ENCODE measurements at regions not wholly inside any gene's neighbourhood (a gene's known extent, or its start where the extent isn't known, plus 50 kb on each side); places are given as distances from the start of the nearest gene placed in this dataset.
A peak's percentile ranks its signal among the peaks of the same experiment; 100 is the strongest.

DNA sequence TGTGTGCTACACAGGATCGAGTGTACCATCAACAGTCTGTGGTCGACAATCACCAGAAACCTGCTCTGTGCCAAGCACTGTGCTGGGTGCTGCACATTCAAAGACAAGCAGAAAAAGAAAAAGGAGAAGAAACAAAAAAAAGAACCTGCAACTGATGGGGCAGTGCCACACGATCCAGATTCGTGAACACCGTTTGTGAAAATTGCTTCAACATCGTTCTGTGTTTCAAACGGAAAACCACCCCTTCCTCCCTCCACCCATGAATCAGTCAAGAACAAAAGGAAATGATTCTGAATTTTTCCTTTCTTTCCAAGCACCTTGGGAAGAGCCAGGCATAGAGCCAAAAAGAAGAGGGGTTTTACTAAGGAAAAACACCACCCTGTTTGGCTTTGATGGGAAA lies 129.2 kb upstream of the ARID1B start:
- DNase-seq (ENCODE audit: low spot score) = no peak

DNA sequence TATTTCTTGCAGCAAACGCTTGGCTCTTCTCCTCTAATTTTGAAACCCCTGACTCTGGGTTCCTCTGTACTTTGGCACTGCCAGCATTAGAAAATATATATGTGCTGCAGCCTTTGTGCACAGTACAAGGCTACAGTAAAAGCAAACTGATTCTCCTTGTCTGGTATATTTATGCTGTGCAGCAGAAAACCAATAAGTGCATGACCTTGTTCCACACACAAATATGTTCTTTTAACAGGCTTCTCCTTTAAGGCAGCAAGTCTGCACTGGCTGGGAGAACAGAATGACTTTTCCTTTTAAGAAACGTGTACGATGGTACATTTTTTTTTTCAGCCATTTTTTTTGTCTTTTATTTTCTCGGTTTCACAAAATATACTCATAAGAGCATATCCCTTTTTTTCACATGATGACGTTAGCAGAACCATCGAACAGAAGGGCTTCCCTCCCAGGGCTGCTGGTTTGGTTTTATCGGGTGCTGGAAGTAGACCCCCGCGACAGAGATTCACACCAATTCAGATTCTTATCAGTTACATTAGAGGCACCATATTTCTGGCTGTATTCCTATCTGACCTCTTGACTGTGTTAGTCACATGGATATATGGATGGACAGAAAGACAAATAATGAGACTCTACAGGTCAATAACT lies 129.9 kb upstream of the ARID1B start:
- DNase-seq (ENCODE audit: low spot score) = no peak

DNA sequence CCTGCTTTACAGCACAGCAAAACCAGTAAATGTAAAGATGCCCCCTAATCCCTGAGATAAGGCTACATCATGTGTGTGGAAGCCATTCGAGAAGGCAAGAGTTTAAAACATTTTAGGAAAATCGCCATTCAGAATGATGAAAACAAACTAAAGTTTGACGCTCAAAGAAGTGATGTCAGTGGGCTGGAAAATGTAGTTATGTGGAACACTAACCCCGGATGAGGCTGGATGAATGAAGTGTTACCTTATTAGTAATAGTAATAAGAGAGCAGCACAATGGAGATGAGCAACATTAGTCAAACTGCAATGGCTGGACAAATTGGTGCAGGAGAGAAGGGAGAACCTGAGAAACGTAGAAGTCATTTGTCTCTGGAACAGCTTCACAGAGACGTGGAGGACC lies 130.7 kb upstream of the ARID1B start:
- no peak for DNase-seq (ENCODE audit: low spot score)

DNA sequence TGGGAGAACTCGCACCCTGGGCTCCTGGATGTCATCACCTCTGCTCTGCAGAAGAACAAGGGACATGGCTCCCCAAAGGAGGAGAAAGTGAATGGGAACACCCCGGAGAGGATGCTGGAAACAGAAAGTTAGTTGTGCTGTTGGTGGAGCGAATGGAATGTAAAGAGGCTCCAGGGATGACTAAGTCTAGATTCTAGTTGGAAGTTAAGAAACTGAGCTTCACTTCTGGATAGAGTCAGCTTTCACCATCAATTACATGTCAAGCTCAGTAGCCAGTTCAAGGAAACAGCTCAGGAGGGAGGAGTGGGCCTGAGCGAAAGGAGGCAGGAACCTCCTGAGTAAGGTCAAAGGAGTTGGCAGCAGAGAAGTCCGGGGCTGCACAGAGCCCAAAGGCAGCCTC lies 132.1 kb upstream of the ARID1B start:
- DNase-seq (ENCODE audit: low spot score) = no peak

DNA sequence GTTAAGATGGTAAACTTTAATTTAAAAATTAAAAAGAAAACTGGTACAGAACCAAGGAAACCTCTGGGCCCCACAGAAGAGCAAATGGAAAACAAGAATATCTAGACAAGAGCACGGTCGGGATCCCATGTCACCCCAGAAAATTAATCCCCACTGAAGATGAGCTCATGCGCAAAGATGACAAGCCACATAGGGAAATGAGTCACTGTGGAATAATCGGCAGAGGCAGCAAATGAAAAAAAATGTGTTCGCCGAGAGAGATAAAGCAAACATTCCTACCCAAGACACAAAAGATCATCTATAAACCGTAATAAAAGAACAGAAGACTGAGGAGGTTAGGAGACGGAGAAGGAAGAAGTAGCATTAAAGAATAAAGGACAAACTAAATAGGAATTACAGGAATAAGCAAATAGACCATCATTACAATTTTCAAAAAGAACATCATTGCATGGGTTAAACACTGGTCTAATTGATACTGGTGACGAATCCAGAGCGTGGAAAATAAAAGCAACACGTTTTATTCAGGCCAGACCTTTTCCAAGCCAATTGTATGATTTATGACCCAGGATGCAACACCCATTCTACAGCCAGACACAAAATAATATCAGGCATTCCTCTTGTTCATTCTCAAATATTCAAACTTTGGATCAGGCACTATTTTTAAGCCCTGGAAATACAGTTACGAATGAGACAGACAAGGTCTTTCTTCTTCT lies 138.0 kb upstream of the ARID1B start:
- no peak for DNase-seq (ENCODE audit: low spot score)

DNA sequence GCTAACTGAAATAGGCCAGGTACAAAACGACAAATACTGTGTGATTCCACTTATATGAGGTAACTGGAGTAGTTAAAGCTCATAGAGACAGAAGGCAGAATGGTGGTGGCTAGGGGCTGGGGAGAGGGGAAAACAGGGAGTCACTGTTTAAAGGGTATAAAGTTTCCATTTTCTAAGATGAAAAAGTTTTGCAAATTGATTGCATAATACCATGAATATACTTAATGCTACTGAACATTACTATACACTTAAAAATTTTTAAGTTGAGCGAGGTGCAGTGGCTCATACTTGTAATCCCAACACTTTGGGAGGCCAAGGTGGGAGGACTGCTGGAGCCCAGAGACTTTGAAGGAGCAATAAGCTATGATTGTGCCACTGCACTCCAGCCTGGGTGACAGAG lies 138.6 kb upstream of the ARID1B start:
- DNase-seq (ENCODE audit: low spot score) = no peak

DNA sequence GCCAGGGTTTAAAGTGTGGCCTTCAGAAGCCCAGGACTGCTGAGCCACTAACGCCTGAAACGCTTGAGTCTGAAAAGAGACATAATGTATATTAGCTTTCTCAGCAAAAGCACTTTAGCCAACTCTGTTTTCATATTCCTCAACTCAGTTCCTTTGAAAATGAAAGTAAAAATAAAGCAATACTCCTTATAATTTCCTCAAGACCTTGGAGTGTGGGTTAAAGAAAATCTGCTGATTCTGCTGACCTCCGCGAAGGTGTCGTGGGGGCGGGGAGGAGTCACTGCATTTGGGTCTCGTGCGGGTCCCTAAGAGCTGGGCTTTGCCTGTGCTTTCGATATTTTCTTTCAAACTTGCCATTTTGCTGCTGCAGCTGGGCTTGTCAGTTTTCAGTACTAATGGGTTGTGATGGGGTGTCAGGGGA lies 142.2 kb upstream of the ARID1B start:
- DNase-seq (ENCODE audit: low spot score) = no peak

DNA sequence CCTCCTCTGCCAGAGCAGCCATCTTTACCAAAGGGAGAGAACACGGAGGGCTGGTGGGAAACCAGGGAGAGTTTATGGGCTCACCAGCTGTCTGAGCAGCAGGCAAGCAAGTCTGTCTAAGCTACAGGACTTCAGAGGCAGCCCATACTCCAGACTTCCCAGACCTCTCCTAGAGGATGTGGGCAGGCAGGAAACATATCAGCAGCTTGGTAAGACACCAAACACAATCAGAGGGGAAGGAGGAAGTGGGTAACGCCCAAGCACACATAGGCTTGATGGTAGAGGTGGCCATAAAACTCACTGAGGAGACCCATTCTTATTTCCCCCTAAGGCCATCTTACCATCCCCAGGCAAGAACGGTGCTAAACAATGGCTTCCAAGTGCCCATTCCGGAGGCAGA lies 143.1 kb upstream of the ARID1B start:
- no peak for DNase-seq (ENCODE audit: low spot score)

DNA sequence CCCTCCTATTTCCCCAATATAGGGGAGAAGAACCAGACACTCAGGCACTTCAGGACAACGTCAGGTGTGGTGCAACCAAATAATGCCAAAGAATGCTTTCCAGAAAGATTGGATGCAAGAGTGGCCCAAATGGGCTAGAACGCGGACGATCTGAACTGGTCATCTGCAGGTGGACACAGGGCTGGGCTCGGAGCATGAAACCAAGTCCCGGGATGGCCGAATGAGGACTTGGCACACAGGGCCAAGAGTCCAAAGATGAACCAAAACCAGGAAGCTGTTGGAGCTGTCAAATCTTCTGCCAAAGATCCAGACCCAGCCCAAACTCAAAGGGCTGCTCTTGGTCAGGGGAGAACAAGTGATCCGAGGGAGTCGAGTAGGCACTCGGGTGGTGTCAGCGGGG lies 143.9 kb upstream of the ARID1B start:
- no peak for DNase-seq (ENCODE audit: low spot score)

DNA sequence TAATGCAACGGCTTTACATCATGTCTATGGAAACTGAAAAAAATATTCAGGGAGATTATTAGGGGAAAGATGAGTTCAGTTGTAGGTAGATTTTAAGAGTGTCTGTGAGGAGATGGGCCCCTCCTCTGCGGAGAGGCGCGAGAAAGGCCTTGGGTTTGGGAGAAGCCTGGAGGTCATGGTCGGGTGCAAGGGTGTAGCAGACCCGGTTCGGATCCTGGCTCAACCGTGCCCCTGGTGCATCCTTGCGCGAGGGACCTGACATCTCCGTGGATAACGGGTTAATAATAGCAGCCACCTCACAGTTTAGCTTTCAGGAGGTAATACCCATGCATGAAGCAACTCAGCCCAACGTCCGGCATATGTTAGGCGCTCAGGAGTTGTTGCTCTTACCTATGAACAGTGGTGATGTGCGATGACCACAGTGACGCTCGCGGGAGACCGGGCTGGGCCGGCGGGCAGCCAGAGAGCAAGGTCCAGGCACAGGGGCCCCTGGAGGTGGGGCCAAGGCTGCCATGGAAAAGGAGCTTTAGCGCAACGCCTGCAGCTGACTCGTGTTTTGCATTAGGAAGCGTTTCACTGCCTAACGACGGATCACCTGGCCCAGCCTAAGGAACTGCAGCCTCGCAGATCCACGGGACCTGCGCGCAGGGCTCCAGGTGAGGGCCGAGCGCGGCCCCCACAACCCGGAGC lies 146.4 kb upstream of the ARID1B start:
- DNase-seq (ENCODE audit: low spot score) = no peak

DNA sequence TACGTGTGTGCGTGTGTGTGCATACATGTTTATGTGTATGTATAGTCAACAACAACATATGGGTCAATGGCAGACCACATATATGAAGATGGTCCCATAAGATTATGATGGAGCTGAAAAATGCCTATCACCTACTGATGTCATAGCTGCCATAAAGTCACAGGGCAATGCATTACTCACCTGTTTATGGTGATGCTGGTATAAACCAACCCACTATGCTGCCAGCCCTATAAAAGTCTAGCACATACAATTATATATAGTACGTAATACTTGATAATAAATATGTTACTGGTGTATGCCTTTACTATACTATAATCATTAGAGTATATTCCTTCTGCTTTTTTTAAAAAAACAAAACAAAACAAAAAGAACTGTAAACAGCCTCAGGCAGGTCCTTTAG lies 148.4 kb upstream of the ARID1B start:
- DNase-seq (ENCODE audit: low spot score) = no peak

DNA sequence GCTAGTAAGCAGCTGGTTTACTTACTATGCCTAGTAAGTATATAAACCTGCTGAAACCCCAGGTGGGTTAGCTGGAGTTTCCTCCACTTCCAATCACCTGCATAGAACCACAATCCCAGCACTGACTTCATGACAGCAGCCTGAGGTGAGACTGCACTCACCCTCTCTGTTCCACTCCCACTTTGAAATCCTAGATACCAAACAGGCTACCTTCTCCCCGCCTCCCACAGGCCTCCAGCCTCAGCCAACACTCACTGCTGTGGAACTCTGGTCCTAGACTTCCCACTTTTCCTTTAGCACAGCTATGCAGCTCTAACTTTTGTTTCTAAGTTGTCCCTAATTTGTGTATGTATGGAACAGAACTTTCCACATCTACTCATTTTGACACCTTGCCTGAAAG lies 149.7 kb upstream of the ARID1B start:
- DNase-seq (ENCODE audit: low spot score) = no peak

DNA sequence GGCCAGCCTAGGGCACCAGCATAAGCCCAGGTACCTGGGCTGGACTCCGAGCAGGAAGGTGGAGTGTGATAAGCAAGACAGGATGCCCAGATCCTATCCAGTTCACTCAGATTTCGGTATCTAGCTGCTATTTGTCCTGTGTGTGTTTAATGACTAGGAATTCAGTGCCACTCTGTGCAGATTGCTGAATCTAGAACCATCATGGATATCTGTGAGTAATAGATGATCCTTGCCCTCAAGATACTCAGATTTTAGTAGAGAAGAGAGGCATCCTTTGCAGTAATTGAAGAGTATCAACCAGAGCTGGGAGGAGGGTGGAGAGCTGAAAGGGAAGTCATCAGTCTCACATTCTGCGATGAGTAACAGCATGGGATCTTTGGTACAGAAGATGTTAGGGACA lies 155.0 kb upstream of the ARID1B start:
- DNase-seq (ENCODE audit: low spot score) = no peak

DNA sequence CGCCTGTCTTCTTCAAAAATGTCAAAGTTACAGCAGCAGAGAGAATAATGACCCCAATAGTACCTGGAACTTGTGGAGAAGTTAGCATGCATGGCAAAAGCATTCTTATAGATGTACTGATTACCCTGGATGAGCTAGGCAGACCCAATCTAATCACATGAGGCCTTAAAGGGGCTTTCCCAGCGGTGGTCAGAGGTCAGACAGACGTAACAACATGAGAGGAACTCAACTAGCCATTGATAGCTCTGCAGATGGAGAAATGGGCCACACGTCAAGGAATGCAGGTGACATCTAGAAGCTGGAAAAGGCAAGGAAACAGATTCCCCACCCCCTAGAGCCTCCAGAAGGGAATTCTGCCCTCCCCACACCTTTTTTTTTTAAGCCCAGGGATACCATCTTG lies 156.8 kb upstream of the ARID1B start:
- no peak for DNase-seq (ENCODE audit: low spot score)

DNA sequence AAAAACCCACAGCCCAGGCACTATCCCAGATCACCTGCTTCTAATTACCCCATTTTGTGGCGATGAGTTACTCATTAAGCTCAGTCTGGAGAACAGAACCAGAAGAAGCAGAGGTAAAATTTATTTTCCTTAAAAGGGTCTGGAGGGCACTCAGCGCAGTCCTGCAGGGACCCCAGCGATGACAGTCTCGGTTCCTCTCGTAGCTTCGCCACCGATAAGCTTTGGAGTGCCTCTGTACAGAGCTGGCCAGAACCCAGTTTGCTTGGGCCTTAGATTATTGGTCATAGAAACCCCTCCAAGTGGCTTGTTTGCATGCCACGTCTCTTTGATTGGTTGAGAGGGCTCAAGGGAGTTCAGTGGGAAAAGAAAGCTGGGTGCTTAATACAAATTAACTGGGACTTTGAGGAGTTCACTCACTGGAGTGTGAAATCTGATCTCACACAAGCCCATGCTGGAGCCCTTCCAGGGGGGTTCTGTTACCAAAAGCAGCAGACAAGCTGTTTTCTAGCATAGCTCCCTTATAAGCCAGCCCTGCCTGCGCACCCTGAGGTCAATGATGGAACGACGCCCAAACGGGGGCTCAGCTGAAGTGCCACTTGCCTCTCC lies 158.5 kb upstream of the ARID1B start:
- DNase-seq (ENCODE audit: low spot score) = no peak

DNA sequence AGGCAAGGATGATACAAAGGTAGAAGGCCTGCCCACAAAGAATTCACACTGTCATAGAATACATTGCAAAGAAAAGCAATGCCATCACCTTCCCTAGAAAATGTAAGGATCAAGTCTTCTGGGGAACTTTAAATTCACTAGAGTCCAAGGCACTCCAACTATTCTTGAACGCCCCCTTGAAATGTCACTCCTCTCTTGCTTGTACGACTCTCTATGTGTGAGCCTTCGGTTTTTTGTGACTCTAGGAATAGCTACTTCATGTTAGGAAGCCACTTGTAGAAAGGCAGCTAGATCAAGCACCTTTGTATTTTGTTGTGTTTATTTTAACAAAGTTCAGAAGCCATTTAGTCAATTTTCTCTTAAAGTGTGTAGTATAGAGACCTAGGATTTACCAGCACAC lies 159.2 kb upstream of the ARID1B start:
- no peak for DNase-seq (ENCODE audit: low spot score)

DNA sequence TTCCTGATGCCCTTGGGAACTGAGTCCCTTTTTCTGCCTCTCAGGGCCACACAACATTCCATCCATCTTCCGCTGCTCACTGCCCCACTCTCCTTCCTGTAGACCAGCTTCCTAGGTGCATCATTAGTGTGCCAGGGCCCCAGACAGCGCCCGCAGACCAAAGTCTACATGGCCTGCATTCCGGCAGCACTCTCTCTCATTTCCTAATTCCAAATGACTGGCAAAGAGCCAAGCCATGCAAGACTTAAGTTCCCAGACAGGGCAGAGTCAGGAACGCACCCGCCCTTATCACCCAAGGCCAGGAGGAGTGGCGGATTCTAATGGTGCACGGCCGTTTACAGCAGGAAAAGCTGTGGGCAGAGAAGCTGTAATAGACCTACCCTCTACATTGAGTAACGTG lies 159.8 kb upstream of the ARID1B start:
- peak; percentile 6 for DNase-seq (ENCODE audit: low spot score)

DNA sequence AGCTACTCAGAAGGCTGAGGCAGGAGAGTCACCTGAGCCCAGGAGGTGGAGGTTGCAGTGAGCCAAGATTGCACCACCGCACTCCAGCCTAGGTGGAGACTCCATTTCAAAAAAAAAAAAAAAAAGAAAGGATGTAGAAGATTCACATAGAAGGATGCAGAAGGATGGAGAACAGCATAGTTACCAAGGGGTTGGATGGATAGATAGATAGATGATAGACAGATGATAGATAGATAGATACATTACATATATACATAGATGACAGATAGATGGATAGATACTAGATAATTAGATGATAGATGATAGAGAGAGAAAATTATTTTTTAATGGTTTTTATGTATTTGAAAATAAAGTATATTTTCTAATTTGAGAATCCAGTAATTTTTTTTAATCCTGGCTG lies 160.7 kb upstream of the ARID1B start:
- no peak for DNase-seq (ENCODE audit: low spot score)

DNA sequence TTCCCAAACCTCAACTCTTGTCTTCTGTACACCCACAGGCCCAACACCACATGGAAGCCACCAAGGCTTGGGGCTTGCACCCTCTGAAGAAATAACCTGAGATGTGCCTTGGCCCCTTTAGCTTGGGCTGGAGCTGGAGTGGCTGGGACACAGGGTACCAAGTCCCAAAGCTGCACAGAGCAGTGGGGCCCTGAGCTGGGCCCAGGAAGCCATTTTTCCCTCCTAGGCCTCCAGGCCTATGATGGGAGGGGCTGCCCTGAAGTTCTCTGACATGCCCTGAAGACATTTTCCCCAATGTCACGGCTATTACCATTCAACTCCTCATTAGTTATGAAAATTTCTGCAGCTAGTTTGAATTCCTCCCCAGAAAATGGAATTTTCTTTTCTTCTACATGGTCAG lies 163.2 kb upstream of the ARID1B start:
- DNase-seq (ENCODE audit: low spot score) = no peak

DNA sequence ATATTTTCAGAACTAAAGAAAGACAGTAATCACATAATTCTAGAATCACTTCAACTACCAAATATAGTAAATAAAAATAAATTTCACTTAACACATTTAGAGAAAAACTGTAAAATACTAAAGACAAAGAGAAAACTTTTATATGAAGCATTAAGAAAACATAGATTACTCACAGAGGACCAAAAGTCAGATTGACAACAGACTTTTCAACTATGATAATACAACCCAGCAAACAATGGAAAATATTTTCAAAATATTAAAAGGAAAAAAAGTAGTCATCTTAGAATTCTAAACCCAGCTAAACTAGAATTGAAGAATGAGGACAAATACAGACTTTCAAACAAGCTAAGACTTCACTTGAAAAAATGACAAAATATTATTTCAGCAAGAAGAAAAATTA lies 164.8 kb upstream of the ARID1B start:
- DNase-seq (ENCODE audit: low spot score) = no peak

DNA sequence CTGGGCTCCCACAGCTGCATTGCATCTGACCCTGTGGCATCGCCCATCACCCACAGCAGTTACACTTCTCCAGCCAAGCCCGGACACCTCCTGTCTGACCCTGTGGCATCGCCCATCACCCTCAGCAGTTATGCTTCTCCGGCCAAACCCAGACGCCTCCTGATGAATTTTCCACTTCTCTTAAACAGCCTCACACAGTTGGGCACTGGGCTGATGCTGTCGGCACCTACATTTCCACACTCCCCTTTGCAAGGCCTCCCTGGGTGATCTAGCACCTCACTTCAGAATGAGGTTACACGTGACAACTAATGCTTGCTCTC lies 175.2 kb upstream of the ARID1B start:
- DNase-seq (ENCODE audit: low spot score) = no peak

DNA sequence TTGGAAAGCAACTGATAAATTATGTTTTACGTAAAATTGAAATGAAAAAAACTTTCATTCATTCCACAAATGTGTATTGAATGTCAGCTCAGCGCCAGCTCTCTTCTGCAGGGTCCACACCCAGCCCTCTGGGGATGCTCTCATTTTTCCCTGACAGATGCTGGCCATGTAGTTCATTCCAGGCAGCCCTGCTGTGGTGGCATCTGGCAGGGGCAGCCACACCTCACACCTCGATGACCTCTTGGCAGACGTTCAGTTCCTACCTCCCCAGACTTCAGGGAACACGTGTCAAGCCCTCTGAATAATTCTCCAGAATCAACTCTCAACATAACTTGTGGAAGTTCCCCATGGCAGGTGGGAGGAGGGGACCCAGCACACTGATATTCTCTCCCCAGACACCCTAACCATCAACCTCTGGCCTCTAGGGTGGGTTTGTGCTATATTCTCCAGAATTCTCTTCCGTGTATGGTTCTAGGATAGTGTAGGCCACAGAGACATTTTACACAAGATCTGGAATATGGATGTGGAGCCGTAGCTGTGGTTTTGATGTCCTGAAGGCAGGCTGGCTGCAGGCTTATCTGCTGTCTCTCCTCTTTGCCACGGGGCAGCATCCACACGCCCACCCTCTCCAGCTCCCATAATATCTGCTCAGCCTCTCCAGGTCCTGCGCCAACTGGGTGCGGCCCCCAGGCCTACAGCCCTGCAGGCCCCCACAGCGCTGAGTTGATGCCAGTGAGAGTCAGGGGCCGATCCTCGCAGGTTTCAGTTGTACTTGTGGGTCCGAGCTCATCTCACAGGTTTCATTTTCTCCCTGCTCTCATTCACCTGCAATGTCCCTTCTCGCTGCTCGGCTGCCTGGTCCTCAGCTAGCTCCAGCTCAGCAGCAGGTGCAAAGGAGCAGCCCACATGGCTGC lies 175.8 kb upstream of the ARID1B start:
- DNase-seq (ENCODE audit: low spot score) = no peak

All from hematopoietic multipotent progenitor cell treated with erythropoietin and hydrocortisone succinate and interleukin-3 and kit ligand, for 17 days (in vitro differentiated cells).